ENCODE measurements at regions not wholly inside any gene's neighbourhood (a gene's known extent, or its start where the extent isn't known, plus 50 kb on each side); places are given as distances from the start of the nearest gene placed in this dataset.

- Histone ChIP-seq H3K4me1 (replicated peaks in 1 of 2) (no peaks in the 10 kb centered on the region), H3K4me3 (no peak overlapping the region), H3K27ac (no peak overlapping the region)
- 50 to 100% (median 82%) methylated on average over 1 of the region's 1 CpG; no CpG with 5 or more reads in 3 of the 10 experiments for WGBS, 10 experiments
- in situ Hi-C loops (cut with MboI; ENCODE audit: low pct_unique_long_range_greater_than_20kb in 2 of 9, low sequenced_read_pairs in 9 of 9, unreplicated experiment in 9 of 9): loop anchor here in 5 of 9 experiments (25.0 kb wide), 2 partner anchors 154 to 354 kb away; no protein-coding TSS in a partner anchor
- no peak for ATAC-seq (replicated peaks in 6 of 8)
Measured at GRCh38 chr7:106783286-106783685, 81.8 kb upstream of the PIK3CG start.

- ATAC-seq (replicated peaks in 6 of 8): no peak
- in situ Hi-C loops (cut with MboI; ENCODE audit: low pct_unique_long_range_greater_than_20kb in 2 of 9, low sequenced_read_pairs in 9 of 9, unreplicated experiment in 9 of 9): loop anchor here in 5 of 9 experiments (25.0 kb wide), 2 partner anchors 149 to 349 kb away; no protein-coding TSS in a partner anchor
- Histone ChIP-seq H3K4me1 (replicated peaks in 1 of 2) (no peaks in the 10 kb centered on the region), H3K4me3 (no peak overlapping the region), H3K27ac (no peak overlapping the region)
- 80 to 100% (median 100%) methylated on average over 1 of the region's 1 CpG; no CpG with 5 or more reads in 2 of the 10 experiments for WGBS, 10 experiments
Measured at GRCh38 chr7:106788637-106789036, 76.4 kb upstream of the PIK3CG start.

- H3K4me3 ChIP-seq: no peak overlapping the region
- in situ Hi-C loops (cut with MboI; ENCODE audit: low pct_unique_long_range_greater_than_20kb in 2 of 9, low sequenced_read_pairs in 9 of 9, unreplicated experiment in 9 of 9): loop anchor here in 6 of 9 experiments (5.0 to 25.0 kb wide), 6 partner anchors 146 to 933 kb away; no protein-coding TSS in a partner anchor
- H3K4me1 ChIP-seq (replicated peaks in 1 of 2): no peaks in the 10 kb centered on the region
- ATAC-seq (replicated peaks in 6 of 8): no peak
- WGBS, 10 experiments: 28 to 100% (median 83%) methylated on average over 1 to 4 of the region's 4 CpGs; no CpG with 5 or more reads in 1 of the 10 experiments
- no peak overlapping the region for H3K27ac ChIP-seq
Measured at GRCh38 chr7:106791526-106791925, 73.6 kb upstream of the PIK3CG start.

- no peak overlapping the region for H3K4me3 ChIP-seq
- no peak for ATAC-seq (replicated peaks in 6 of 8)
- in situ Hi-C loops (cut with MboI; ENCODE audit: low pct_unique_long_range_greater_than_20kb in 2 of 9, low sequenced_read_pairs in 9 of 9, unreplicated experiment in 9 of 9): loop anchor here in 6 of 9 experiments (5.0 to 25.0 kb wide), 6 partner anchors 145 to 932 kb away; no protein-coding TSS in a partner anchor
- WGBS, 10 experiments: 25 to 66% (median 52%) methylated on average over 3 to 8 of the region's 8 CpGs
- no peaks in the 10 kb centered on the region for H3K4me1 ChIP-seq (replicated peaks in 1 of 2)
- H3K27ac ChIP-seq: no peak overlapping the region
Measured at GRCh38 chr7:106792233-106792926, 72.7 kb upstream of the PIK3CG start.

- in situ Hi-C loops (cut with MboI; ENCODE audit: low pct_unique_long_range_greater_than_20kb in 2 of 9, low sequenced_read_pairs in 9 of 9, unreplicated experiment in 9 of 9): loop anchor here in 6 of 9 experiments (5.0 to 25.0 kb wide), 6 partner anchors 144 to 932 kb away; no protein-coding TSS in a partner anchor
- ATAC-seq (replicated peaks in 6 of 8): peak in 3 of 8 experiments; percentile 20 to 53 (median 30)
- WGBS, 10 experiments: 33 to 100% (median 54%) methylated on average over 1 to 6 of the region's 7 CpGs
- Histone ChIP-seq H3K27ac (no peak overlapping the region), H3K4me1 (replicated peaks in 1 of 2) (no peaks in the 10 kb centered on the region), H3K4me3 (no peak overlapping the region)
Measured at GRCh38 chr7:106793015-106793975, 71.8 kb upstream of the PIK3CG start.

GRCh38 chr7:106794276-106795083 is 70.6 kb upstream of the PIK3CG start:
- Histone ChIP-seq H3K27ac (no peak overlapping the region), H3K4me1 (replicated peaks in 1 of 2) (no peaks in the 10 kb centered on the region), H3K4me3 (no peak overlapping the region)
- in situ Hi-C loops (cut with MboI; ENCODE audit: low pct_unique_long_range_greater_than_20kb in 2 of 9, low sequenced_read_pairs in 9 of 9, unreplicated experiment in 9 of 9): loop anchor here in 6 of 9 experiments (5.0 to 25.0 kb wide), 6 partner anchors 143 to 930 kb away; no protein-coding TSS in a partner anchor
- no peak for ATAC-seq (replicated peaks in 6 of 8)
- 0 to 100% (median 81%) methylated on average over 1 to 5 of the region's 6 CpGs; no CpG with 5 or more reads in 2 of the 10 experiments for WGBS, 10 experiments

- in situ Hi-C loops (cut with MboI; ENCODE audit: low pct_unique_long_range_greater_than_20kb in 2 of 9, low sequenced_read_pairs in 9 of 9, unreplicated experiment in 9 of 9): loop anchor here in 6 of 9 experiments (10.0 to 25.0 kb wide), 5 partner anchors 142 to 930 kb away; no protein-coding TSS in a partner anchor
- Histone ChIP-seq H3K27ac (no peak overlapping the region), H3K4me3 (no peak overlapping the region), H3K4me1 (replicated peaks in 1 of 2) (no peaks in the 10 kb centered on the region)
- no peak for ATAC-seq (replicated peaks in 6 of 8)
- 77 to 100% (median 88%) methylated on average over 1 to 5 of the region's 6 CpGs; no CpG with 5 or more reads in 1 of the 10 experiments for WGBS, 10 experiments
Measured at GRCh38 chr7:106795084-106795876, 69.8 kb upstream of the PIK3CG start.

GRCh38 chr7:106795877-106796231 is 69.2 kb upstream of the PIK3CG start:
- in situ Hi-C loops (cut with MboI; ENCODE audit: low pct_unique_long_range_greater_than_20kb in 2 of 9, low sequenced_read_pairs in 9 of 9, unreplicated experiment in 9 of 9): loop anchor here in 6 of 9 experiments (10.0 to 25.0 kb wide), 5 partner anchors 141 to 929 kb away; no protein-coding TSS in a partner anchor
- H3K4me3 ChIP-seq: no peak overlapping the region
- no peak for ATAC-seq (replicated peaks in 6 of 8)
- H3K27ac ChIP-seq: no peak overlapping the region
- 0 to 100% methylated on average over 1 of the region's 1 CpG; no CpG with 5 or more reads in 8 of the 10 experiments for WGBS, 10 experiments
- no peaks in the 10 kb centered on the region for H3K4me1 ChIP-seq (replicated peaks in 1 of 2)

- H3K4me3 ChIP-seq: no peak overlapping the region
- ATAC-seq (replicated peaks in 6 of 8): no peak
- no peak overlapping the region for H3K27ac ChIP-seq
- in situ Hi-C loops (cut with MboI; ENCODE audit: low pct_unique_long_range_greater_than_20kb in 2 of 9, low sequenced_read_pairs in 9 of 9, unreplicated experiment in 9 of 9): loop anchor here in 6 of 9 experiments (10.0 to 25.0 kb wide), 5 partner anchors 139 to 927 kb away; no protein-coding TSS in a partner anchor
- no peaks in the 10 kb centered on the region for H3K4me1 ChIP-seq (replicated peaks in 1 of 2)
- 40 to 100% (median 89%) methylated on average over 1 of the region's 1 CpG; no CpG with 5 or more reads in 1 of the 10 experiments for WGBS, 10 experiments
Measured at GRCh38 chr7:106797937-106798336, 67.1 kb upstream of the PIK3CG start.

GRCh38 chr7:106802589-106802988 is 62.5 kb upstream of the PIK3CG start:
- in situ Hi-C loops (cut with MboI; ENCODE audit: low pct_unique_long_range_greater_than_20kb in 2 of 9, low sequenced_read_pairs in 9 of 9, unreplicated experiment in 9 of 9): no loop called here
- no peak for ATAC-seq (replicated peaks in 6 of 8)
- 61 to 100% (median 76%) methylated on average over 1 to 2 of the region's 2 CpGs; no CpG with 5 or more reads in 2 of the 10 experiments for WGBS, 10 experiments

GRCh38 chr7:106806556-106806955 is 58.5 kb upstream of the PIK3CG start:
- in situ Hi-C loops (cut with MboI; ENCODE audit: low pct_unique_long_range_greater_than_20kb in 2 of 9, low sequenced_read_pairs in 9 of 9, unreplicated experiment in 9 of 9): no loop called here
- H3K4me3 ChIP-seq: no peak overlapping the region
- H3K27ac ChIP-seq: no peak overlapping the region
- WGBS, 10 experiments: 11 to 84% (median 53%) methylated on average over 1 to 4 of the region's 4 CpGs; no CpG with 5 or more reads in 2 of the 10 experiments
- H3K4me1 ChIP-seq (replicated peaks in 1 of 2): no peaks in the 10 kb centered on the region
- ATAC-seq (replicated peaks in 6 of 8): no peak

More at GRCh38 chr7:106802589-106802988, 62.5 kb upstream of the PIK3CG start:
- H3K4me3 ChIP-seq: no peak overlapping the region
- no peaks in the 10 kb centered on the region for H3K4me1 ChIP-seq (replicated peaks in 1 of 2)
- H3K27ac ChIP-seq: no peak overlapping the region
